Esophagus squamous epithelium (tissue), 4 donors: ENCODE measurements at regions not wholly inside any gene's neighbourhood (a gene's known extent, or its start where the extent isn't known, plus 50 kb on each side); places are given as distances from the start of the nearest gene placed in this dataset.

Experiments
- POLR2A ChIP-seq, 4 donors: fragments of 450-650 bp; IDR thresholded peaks; one replicate each; pipeline ENCODE4 v1.6.1; 2017; ENCODE audit warnings: antibody characterized with exemption in 4 of 4, mild to moderate bottlenecking in 4 of 4, moderate library complexity in 3 of 4
- TF ChIP-seq, protein P1 (sequence below), 6 experiments: fragments of 450-650 bp in 4 of 6; fragments of 200-600 bp in 2 of 6; sonication (generic) in 2 of 6; IDR thresholded peaks; one replicate each; pipeline ENCODE4 v1.5.1; 2016 to 2019; ENCODE audit warnings: antibody characterized with exemption in 6 of 6, mild to moderate bottlenecking in 4 of 6, moderate library complexity in 4 of 6

DNA sequence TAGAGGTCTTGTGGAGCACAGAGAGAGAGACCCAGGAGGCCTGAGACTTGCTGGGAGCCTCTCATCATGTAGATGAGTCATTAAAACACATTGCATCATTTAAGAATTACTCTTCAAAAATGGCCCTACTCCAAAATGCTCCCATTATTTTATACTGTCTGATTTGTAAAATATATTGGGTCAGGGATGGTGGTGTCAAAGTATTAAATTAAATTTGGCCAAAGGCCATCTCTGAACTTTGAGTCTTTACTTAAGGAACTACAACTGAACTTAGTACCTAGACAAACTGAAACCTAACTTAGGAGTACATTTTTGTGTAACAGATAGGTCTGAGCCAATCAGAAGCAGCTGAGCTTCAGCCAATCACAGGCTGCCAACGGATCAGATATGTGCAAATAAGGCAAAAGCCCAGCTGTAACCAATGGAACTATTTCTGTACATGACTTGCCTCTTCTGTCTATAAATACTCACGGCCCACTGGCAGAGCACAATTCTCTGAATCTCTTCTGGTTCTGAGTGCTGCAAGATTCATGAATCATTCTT, 657.2 kb downstream of the TLE1 start:
- TF ChIP-seq, protein P1, sequence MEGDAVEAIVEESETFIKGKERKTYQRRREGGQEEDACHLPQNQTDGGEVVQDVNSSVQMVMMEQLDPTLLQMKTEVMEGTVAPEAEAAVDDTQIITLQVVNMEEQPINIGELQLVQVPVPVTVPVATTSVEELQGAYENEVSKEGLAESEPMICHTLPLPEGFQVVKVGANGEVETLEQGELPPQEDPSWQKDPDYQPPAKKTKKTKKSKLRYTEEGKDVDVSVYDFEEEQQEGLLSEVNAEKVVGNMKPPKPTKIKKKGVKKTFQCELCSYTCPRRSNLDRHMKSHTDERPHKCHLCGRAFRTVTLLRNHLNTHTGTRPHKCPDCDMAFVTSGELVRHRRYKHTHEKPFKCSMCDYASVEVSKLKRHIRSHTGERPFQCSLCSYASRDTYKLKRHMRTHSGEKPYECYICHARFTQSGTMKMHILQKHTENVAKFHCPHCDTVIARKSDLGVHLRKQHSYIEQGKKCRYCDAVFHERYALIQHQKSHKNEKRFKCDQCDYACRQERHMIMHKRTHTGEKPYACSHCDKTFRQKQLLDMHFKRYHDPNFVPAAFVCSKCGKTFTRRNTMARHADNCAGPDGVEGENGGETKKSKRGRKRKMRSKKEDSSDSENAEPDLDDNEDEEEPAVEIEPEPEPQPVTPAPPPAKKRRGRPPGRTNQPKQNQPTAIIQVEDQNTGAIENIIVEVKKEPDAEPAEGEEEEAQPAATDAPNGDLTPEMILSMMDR (IDR thresholded peaks at IDR 0.05) = no peak
- no peak for TF ChIP-seq POLR2A (IDR thresholded peaks at IDR 0.05)
